ENCODE measurements at regions not wholly inside any gene's neighbourhood (a gene's known extent, or its start where the extent isn't known, plus 50 kb on each side); places are given as distances from the start of the nearest gene placed in this dataset.
"Not testable (repeated sequence)": the region's sequence is repeated elsewhere in the genome, so short reads cannot be mapped to it uniquely, and the experiment has no call there.

- Histone ChIP-seq H3K9ac (ENCODE audit: low read length) (no peak overlapping the region), H3K27ac (ENCODE audit: low read depth, low read length) (no peak overlapping the region), H3K4me3 (ENCODE audit: low read length) (no peak overlapping the region), H3K36me3 (ENCODE audit: control insufficient read depth, insufficient read depth, low read length) (no peaks in the 10 kb centered on the region), H3K27me3 (ENCODE audit: control insufficient read depth, insufficient read depth, low read length) (no peaks in the 10 kb centered on the region), H3K4me1 (ENCODE audit: control insufficient read depth, insufficient read depth, low read length) (no peaks in the 10 kb centered on the region)
Observed at GRCh38 chr18:28455971-28456370, 279.0 kb upstream of the CDH2 start.

GRCh38 chr18:28439870-28440269 is 262.9 kb upstream of the CDH2 start:
- Histone ChIP-seq H3K27me3 (ENCODE audit: control insufficient read depth, insufficient read depth, low read length) (no peaks in the 10 kb centered on the region), H3K4me3 (ENCODE audit: low read length) (no peak overlapping the region), H3K36me3 (ENCODE audit: control insufficient read depth, insufficient read depth, low read length) (no peaks in the 10 kb centered on the region), H3K27ac (ENCODE audit: low read depth, low read length) (no peak overlapping the region), H3K4me1 (ENCODE audit: control insufficient read depth, insufficient read depth, low read length) (no peaks in the 10 kb centered on the region), H3K9ac (ENCODE audit: low read length) (no peak overlapping the region)

GRCh38 chr18:28438381-28438780 is 261.5 kb upstream of the CDH2 start:
- Histone ChIP-seq H3K36me3 (ENCODE audit: control insufficient read depth, insufficient read depth, low read length) (no peaks in the 10 kb centered on the region), H3K27me3 (ENCODE audit: control insufficient read depth, insufficient read depth, low read length) (no peaks in the 10 kb centered on the region), H3K4me1 (ENCODE audit: control insufficient read depth, insufficient read depth, low read length) (no peaks in the 10 kb centered on the region), H3K9ac (ENCODE audit: low read length) (no peak overlapping the region), H3K4me3 (ENCODE audit: low read length) (no peak overlapping the region), H3K27ac (ENCODE audit: low read depth, low read length) (no peak overlapping the region)

- Histone ChIP-seq H3K4me1 (ENCODE audit: control insufficient read depth, insufficient read depth, low read length) (no peaks in the 10 kb centered on the region), H3K27me3 (ENCODE audit: control insufficient read depth, insufficient read depth, low read length) (no peaks in the 10 kb centered on the region), H3K9ac (ENCODE audit: low read length) (no peak overlapping the region), H3K27ac (ENCODE audit: low read depth, low read length) (no peak overlapping the region), H3K4me3 (ENCODE audit: low read length) (no peak overlapping the region), H3K36me3 (ENCODE audit: control insufficient read depth, insufficient read depth, low read length) (no peaks in the 10 kb centered on the region)
Observed at GRCh38 chr18:28432339-28432738, 255.4 kb upstream of the CDH2 start.

- no peak overlapping the region for H3K4me3 ChIP-seq (ENCODE audit: low read length)
- no peaks in the 10 kb centered on the region for H3K36me3 ChIP-seq (ENCODE audit: control insufficient read depth, insufficient read depth, low read length)
- no peak overlapping the region for H3K9ac ChIP-seq (ENCODE audit: low read length)
- H3K27me3 ChIP-seq (ENCODE audit: control insufficient read depth, insufficient read depth, low read length) = no peaks in the 10 kb centered on the region
- no peaks in the 10 kb centered on the region for H3K4me1 ChIP-seq (ENCODE audit: control insufficient read depth, insufficient read depth, low read length)
- H3K27ac ChIP-seq (ENCODE audit: low read depth, low read length) = no peak overlapping the region
Observed at GRCh38 chr18:28425886-28426285, 249.0 kb upstream of the CDH2 start.

GRCh38 chr18:28422577-28422976 is 245.6 kb upstream of the CDH2 start:
- Histone ChIP-seq H3K9ac (ENCODE audit: low read length) (no peak overlapping the region), H3K4me1 (ENCODE audit: control insufficient read depth, insufficient read depth, low read length) (no peaks in the 10 kb centered on the region), H3K27ac (ENCODE audit: low read depth, low read length) (no peak overlapping the region), H3K4me3 (ENCODE audit: low read length) (no peak overlapping the region), H3K36me3 (ENCODE audit: control insufficient read depth, insufficient read depth, low read length) (no peaks in the 10 kb centered on the region), H3K27me3 (ENCODE audit: control insufficient read depth, insufficient read depth, low read length) (no peaks in the 10 kb centered on the region)

- H3K27me3 ChIP-seq (ENCODE audit: control insufficient read depth, insufficient read depth, low read length); H3K9ac ChIP-seq (ENCODE audit: low read length); H3K4me1 ChIP-seq (ENCODE audit: control insufficient read depth, insufficient read depth, low read length); H3K36me3 ChIP-seq (ENCODE audit: control insufficient read depth, insufficient read depth, low read length); H3K4me3 ChIP-seq (ENCODE audit: low read length); H3K27ac ChIP-seq (ENCODE audit: low read depth, low read length): not testable (repeated sequence)
Observed at GRCh38 chr18:28421950-28422349, 245.0 kb upstream of the CDH2 start.

- H3K27me3 ChIP-seq (ENCODE audit: control insufficient read depth, insufficient read depth, low read length) = no peaks in the 10 kb centered on the region
- no peak overlapping the region for H3K9ac ChIP-seq (ENCODE audit: low read length)
- no peak overlapping the region for H3K27ac ChIP-seq (ENCODE audit: low read depth, low read length)
- H3K36me3 ChIP-seq (ENCODE audit: control insufficient read depth, insufficient read depth, low read length) = no peaks in the 10 kb centered on the region
- no peak overlapping the region for H3K4me3 ChIP-seq (ENCODE audit: low read length)
- H3K4me1 ChIP-seq (ENCODE audit: control insufficient read depth, insufficient read depth, low read length) = no peaks in the 10 kb centered on the region
Observed at GRCh38 chr18:28412521-28412920, 235.6 kb upstream of the CDH2 start.

GRCh38 chr18:28411806-28412205 is 234.9 kb upstream of the CDH2 start:
- no peaks in the 10 kb centered on the region for H3K27me3 ChIP-seq (ENCODE audit: control insufficient read depth, insufficient read depth, low read length)
- no peaks in the 10 kb centered on the region for H3K4me1 ChIP-seq (ENCODE audit: control insufficient read depth, insufficient read depth, low read length)
- no peaks in the 10 kb centered on the region for H3K36me3 ChIP-seq (ENCODE audit: control insufficient read depth, insufficient read depth, low read length)
- H3K9ac ChIP-seq (ENCODE audit: low read length) = no peak overlapping the region
- H3K4me3 ChIP-seq (ENCODE audit: low read length) = no peak overlapping the region
- no peak overlapping the region for H3K27ac ChIP-seq (ENCODE audit: low read depth, low read length)

GRCh38 chr18:28409811-28410210 is 232.9 kb upstream of the CDH2 start:
- Histone ChIP-seq H3K27ac (ENCODE audit: low read depth, low read length) (no peak overlapping the region), H3K36me3 (ENCODE audit: control insufficient read depth, insufficient read depth, low read length) (no peaks in the 10 kb centered on the region), H3K27me3 (ENCODE audit: control insufficient read depth, insufficient read depth, low read length) (no peaks in the 10 kb centered on the region), H3K9ac (ENCODE audit: low read length) (no peak overlapping the region), H3K4me1 (ENCODE audit: control insufficient read depth, insufficient read depth, low read length) (no peaks in the 10 kb centered on the region), H3K4me3 (ENCODE audit: low read length) (no peak overlapping the region)

- H3K4me3 ChIP-seq (ENCODE audit: low read length) = no peak overlapping the region
- no peaks in the 10 kb centered on the region for H3K36me3 ChIP-seq (ENCODE audit: control insufficient read depth, insufficient read depth, low read length)
- H3K4me1 ChIP-seq (ENCODE audit: control insufficient read depth, insufficient read depth, low read length) = no peaks in the 10 kb centered on the region
- H3K27ac ChIP-seq (ENCODE audit: low read depth, low read length) = no peak overlapping the region
- H3K27me3 ChIP-seq (ENCODE audit: control insufficient read depth, insufficient read depth, low read length) = no peaks in the 10 kb centered on the region
- no peak overlapping the region for H3K9ac ChIP-seq (ENCODE audit: low read length)
Observed at GRCh38 chr18:28408528-28408927, 231.6 kb upstream of the CDH2 start.

GRCh38 chr18:28407681-28408080 is 230.8 kb upstream of the CDH2 start:
- no peak overlapping the region for H3K9ac ChIP-seq (ENCODE audit: low read length)
- H3K27me3 ChIP-seq (ENCODE audit: control insufficient read depth, insufficient read depth, low read length) = no peaks in the 10 kb centered on the region
- H3K4me1 ChIP-seq (ENCODE audit: control insufficient read depth, insufficient read depth, low read length) = no peaks in the 10 kb centered on the region
- no peaks in the 10 kb centered on the region for H3K36me3 ChIP-seq (ENCODE audit: control insufficient read depth, insufficient read depth, low read length)
- H3K4me3 ChIP-seq (ENCODE audit: low read length) = no peak overlapping the region
- H3K27ac ChIP-seq (ENCODE audit: low read depth, low read length) = no peak overlapping the region

- H3K27me3 ChIP-seq (ENCODE audit: control insufficient read depth, insufficient read depth, low read length) = no peaks in the 10 kb centered on the region
- H3K4me1 ChIP-seq (ENCODE audit: control insufficient read depth, insufficient read depth, low read length) = no peaks in the 10 kb centered on the region
- H3K9ac ChIP-seq (ENCODE audit: low read length) = no peak overlapping the region
- no peaks in the 10 kb centered on the region for H3K36me3 ChIP-seq (ENCODE audit: control insufficient read depth, insufficient read depth, low read length)
- H3K27ac ChIP-seq (ENCODE audit: low read depth, low read length) = no peak overlapping the region
- no peak overlapping the region for H3K4me3 ChIP-seq (ENCODE audit: low read length)
Observed at GRCh38 chr18:28406533-28406932, 229.6 kb upstream of the CDH2 start.

GRCh38 chr18:28404694-28405093 is 227.8 kb upstream of the CDH2 start:
- Histone ChIP-seq H3K9ac (ENCODE audit: low read length) (no peak overlapping the region), H3K27ac (ENCODE audit: low read depth, low read length) (no peak overlapping the region), H3K4me3 (ENCODE audit: low read length) (no peak overlapping the region), H3K4me1 (ENCODE audit: control insufficient read depth, insufficient read depth, low read length) (no peaks in the 10 kb centered on the region), H3K36me3 (ENCODE audit: control insufficient read depth, insufficient read depth, low read length) (no peaks in the 10 kb centered on the region), H3K27me3 (ENCODE audit: control insufficient read depth, insufficient read depth, low read length) (no peaks in the 10 kb centered on the region)
